HFF-Myc (cell line): ENCODE measurements at regions not wholly inside any gene's neighbourhood (a gene's known extent, or its start where the extent isn't known, plus 50 kb on each side); places are given as distances from the start of the nearest gene placed in this dataset.

Experiments
- DNase-seq: peaks from one replicate; pipeline ENCODE4 v3.0.0-alpha.2; 2011; ENCODE audit warnings: low read depth; ENCODE audit errors: extremely low read depth
- H3K4me3 ChIP-seq: replicated peaks from 2 replicates; pipeline ENCODE4 v1.5.1; 2011; ENCODE audit warnings: low read depth, mild to moderate bottlenecking, control low read depth, low read length
- CTCF ChIP-seq: IDR thresholded peaks from 2 replicates; pipeline ENCODE4 v1.5.1; 2012; ENCODE audit warnings: mild to moderate bottlenecking, low read depth, low read length, control low read depth; ENCODE audit errors: missing control alignments

DNA sequence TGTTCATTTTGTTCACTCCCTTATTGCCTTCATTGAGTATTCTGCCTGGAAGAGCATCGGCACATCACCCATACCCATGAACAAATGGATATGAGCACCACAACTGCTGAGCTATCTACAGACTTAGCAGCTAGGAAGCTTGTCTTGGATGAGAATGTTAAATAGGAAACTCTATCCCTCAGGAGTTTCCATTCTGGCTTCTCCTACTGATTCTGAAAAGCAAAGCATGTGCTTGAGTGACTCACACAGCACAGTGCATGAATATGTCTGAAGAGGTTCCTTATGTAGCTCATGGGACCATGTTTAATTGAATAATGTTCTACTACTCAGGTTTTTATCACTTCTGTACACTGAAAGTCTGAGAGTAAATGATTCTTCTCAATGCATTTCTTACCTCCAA lies 57.3 kb upstream of the MXRA5 start:
- no peak for TF ChIP-seq CTCF
- no peak for DNase-seq
- no peak overlapping the region for H3K4me3 ChIP-seq
